ENCODE measurements at regions not wholly inside any gene's neighbourhood (a gene's known extent, or its start where the extent isn't known, plus 50 kb on each side); places are given as distances from the start of the nearest gene placed in this dataset.

DNA sequence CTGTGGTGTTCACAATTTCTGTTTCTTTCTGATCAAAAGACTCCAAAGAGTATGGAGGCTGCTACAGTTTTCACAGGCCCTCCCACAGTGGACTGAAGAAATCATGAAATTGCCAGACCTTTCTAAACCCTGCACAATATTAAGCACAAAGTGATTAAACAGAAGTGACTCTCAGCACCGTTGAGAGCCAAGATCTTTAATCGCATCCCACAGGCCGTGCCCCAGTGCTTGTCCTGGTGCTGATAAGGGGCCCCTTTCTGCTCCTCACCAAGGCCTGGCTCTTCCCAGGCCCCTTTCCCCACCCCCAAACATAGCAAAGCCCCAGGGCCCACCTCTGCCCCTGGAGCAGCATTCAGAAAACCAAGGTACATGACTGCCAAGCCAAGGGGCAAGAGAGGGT lies 57.4 kb upstream of the BMAL1 start:
- Histone ChIP-seq H3K9me3 (no peaks in the 10 kb centered on the region), H3K36me3 (no peaks in the 10 kb centered on the region), H3K27me3 (no peaks in the 10 kb centered on the region), H3K27ac (no peak overlapping the region), H3K4me1 (peaks cover 0 to 31% of the 10 kb centered on the region in 2 donors), H3K4me3 (replicated peaks in 1 of 3) (no peak overlapping the region)
- 78 to 86% methylated on average over 3 of the region's 3 CpGs for WGBS, 2 donors
- no peak for DNase-seq
- intact Hi-C loops (cut with DNase I) = no loop called here
- no peak for TF ChIP-seq POLR2A (IDR thresholded peaks at IDR 0.05)
- TF ChIP-seq, protein P1, sequence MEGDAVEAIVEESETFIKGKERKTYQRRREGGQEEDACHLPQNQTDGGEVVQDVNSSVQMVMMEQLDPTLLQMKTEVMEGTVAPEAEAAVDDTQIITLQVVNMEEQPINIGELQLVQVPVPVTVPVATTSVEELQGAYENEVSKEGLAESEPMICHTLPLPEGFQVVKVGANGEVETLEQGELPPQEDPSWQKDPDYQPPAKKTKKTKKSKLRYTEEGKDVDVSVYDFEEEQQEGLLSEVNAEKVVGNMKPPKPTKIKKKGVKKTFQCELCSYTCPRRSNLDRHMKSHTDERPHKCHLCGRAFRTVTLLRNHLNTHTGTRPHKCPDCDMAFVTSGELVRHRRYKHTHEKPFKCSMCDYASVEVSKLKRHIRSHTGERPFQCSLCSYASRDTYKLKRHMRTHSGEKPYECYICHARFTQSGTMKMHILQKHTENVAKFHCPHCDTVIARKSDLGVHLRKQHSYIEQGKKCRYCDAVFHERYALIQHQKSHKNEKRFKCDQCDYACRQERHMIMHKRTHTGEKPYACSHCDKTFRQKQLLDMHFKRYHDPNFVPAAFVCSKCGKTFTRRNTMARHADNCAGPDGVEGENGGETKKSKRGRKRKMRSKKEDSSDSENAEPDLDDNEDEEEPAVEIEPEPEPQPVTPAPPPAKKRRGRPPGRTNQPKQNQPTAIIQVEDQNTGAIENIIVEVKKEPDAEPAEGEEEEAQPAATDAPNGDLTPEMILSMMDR (IDR thresholded peaks at IDR 0.05) = no peak

DNA sequence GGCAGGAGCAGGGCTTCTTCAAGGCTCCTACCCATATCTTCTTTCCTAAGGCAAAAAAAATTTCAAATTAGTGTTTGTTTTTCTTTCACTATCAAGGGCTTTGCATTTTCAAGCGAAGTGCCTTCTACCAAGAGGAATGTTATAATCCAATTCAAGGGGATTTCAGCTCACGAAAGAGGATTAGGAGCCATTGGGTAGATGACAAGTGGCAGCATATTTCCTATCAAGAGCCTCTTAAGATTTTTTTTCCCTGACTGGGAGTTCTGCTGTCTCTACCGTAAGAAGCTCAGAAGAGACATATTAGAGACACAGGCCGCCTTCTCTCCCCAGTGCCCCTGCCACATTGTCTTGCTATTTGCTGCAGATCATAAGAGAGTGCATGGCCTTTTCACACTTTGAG lies 55.9 kb upstream of the BMAL1 start:
- intact Hi-C loops (cut with DNase I) = no loop called here
- peak; percentile 16 to 17 for DNase-seq
- Histone ChIP-seq H3K4me3 (replicated peaks in 1 of 3) (no peak overlapping the region), H3K27ac (peak overlapping the region; percentile 17 to 65 (median 19)), H3K36me3 (no peaks in the 10 kb centered on the region), H3K4me1 (peaks cover 0 to 20% of the 10 kb centered on the region in 2 donors), H3K27me3 (no peaks in the 10 kb centered on the region), H3K9me3 (no peaks in the 10 kb centered on the region)
- TF ChIP-seq, protein P1 (IDR thresholded peaks at IDR 0.05) = no peak
- no peak for TF ChIP-seq POLR2A (IDR thresholded peaks at IDR 0.05)
- WGBS, 2 donors = 24 to 53% methylated on average over 4 of the region's 4 CpGs

DNA sequence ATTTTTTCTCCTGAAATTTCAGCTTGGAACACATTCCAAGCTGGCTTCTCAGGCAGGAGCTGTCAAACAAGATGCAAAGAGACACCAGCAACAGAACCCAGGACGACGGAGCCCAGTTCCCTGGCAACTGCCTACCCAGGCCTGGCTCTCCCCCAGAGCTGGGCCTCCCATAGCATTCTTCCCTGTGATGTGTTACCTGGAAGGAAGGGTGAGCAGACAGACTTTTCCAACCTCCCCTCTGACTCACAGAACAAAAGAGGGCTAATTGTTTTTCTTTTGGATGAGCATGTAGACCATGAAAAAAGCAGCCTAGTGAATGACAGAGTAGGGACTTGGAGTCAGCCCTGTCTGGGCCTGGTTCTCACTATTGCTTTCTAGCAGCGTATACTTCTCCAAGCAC lies 55.3 kb upstream of the BMAL1 start:
- Histone ChIP-seq H3K4me1 (peaks cover 0 to 19% of the 10 kb centered on the region in 2 donors), H3K9me3 (no peaks in the 10 kb centered on the region), H3K4me3 (replicated peaks in 1 of 3) (no peak overlapping the region), H3K27me3 (no peaks in the 10 kb centered on the region), H3K27ac (peak overlapping the region; percentile 17 to 65 (median 19)), H3K36me3 (no peaks in the 10 kb centered on the region)
- peak; percentile 23 to 45 for DNase-seq
- 56 to 80% methylated on average over 3 of the region's 3 CpGs for WGBS, 2 donors
- TF ChIP-seq, protein P1 (IDR thresholded peaks at IDR 0.05) = no peak
- no peak for TF ChIP-seq POLR2A (IDR thresholded peaks at IDR 0.05)
- intact Hi-C loops (cut with DNase I) = no loop called here

DNA sequence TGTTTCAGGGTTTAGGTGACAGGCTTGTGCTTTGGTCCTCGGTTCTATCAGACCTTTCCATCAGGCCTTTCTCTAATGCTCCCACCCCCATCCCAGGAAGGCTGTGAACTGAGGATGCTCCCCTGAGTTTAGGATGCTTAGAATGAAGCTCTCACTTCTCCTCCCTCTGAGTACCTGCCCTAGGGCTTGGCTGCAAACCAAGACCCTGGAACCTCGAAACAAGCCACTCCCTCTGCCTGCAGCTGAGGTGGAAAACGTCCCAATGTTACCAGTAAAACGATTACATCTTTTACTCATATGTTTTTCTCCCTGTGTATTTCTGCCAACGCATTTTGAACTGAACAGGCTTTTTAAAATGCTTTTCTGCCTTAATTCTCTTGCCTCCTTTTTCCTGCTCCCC lies 54.5 kb upstream of the BMAL1 start:
- TF ChIP-seq, protein P1 (IDR thresholded peaks at IDR 0.05) = no peak
- TF ChIP-seq POLR2A (IDR thresholded peaks at IDR 0.05) = no peak
- Histone ChIP-seq H3K36me3 (no peaks in the 10 kb centered on the region), H3K4me1 (peaks cover 0 to 19% of the 10 kb centered on the region in 2 donors), H3K9me3 (no peaks in the 10 kb centered on the region), H3K27ac (no peak overlapping the region), H3K27me3 (no peaks in the 10 kb centered on the region), H3K4me3 (replicated peaks in 1 of 3) (no peak overlapping the region)
- 47 to 52% methylated on average over 5 of the region's 5 CpGs for WGBS, 2 donors
- intact Hi-C loops (cut with DNase I) = no loop called here
- no peak for DNase-seq

DNA sequence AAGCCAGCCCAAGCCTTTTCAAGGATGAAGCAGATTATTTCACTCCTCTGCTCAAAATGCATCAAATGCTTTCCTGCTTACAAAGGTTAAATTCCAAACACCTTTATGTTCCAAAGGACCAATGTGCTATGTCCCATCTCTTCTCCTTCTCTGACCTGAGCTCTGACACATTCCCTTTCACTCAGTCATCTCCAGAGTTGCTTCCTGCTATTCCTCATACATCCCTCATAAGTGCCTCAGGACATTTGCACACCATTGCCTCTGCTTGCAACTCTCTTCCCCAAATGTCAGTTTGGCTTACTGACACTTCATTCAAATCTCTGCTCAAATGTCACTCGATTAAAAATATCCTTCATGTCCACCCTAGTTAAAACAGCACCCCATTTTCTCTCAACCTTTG lies 53.3 kb upstream of the BMAL1 start:
- Histone ChIP-seq H3K4me3 (replicated peaks in 1 of 3) (no peak overlapping the region), H3K4me1 (peaks cover 0 to 25% of the 10 kb centered on the region in 2 donors), H3K27me3 (no peaks in the 10 kb centered on the region), H3K9me3 (no peaks in the 10 kb centered on the region), H3K36me3 (no peaks in the 10 kb centered on the region), H3K27ac (no peak overlapping the region)
- intact Hi-C loops (cut with DNase I) = no loop called here
- DNase-seq = no peak
- no peak for TF ChIP-seq POLR2A (IDR thresholded peaks at IDR 0.05)
- TF ChIP-seq, protein P1 (IDR thresholded peaks at IDR 0.05) = no peak
- WGBS, 2 donors = 85 to 92% methylated on average over 1 of the region's 1 CpG

All from thyroid gland (tissue), 4 donors.